Fibroblast of skin of left biceps (primary cell): ENCODE measurements at regions not wholly inside any gene's neighbourhood (a gene's known extent, or its start where the extent isn't known, plus 50 kb on each side); places are given as distances from the start of the nearest gene placed in this dataset.

Source experiments
- DNase-seq, 2 experiments: peaks; one replicate each; pipeline ENCODE4 v3.0.0-alpha.2; 2013; ENCODE audit warnings: low read depth in 2 of 2

DNA sequence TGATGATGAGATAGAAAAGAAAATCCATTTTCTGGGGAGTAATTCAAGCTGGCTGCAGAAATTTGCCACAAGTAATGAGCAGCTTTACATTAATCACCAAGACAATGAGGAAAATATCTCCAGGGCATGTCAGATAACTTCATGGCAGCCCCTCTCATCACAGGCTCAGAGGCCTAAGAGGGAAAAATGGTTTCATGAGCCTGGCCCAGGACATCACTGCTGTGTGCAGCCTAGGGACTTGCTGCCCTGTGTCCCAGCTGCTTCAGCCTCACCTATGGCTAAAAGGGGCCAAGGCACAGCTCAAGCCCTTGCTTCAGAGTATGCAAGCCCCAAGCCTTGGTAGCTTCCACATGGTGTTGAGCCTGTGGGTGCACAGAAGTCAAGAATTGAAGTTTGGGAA lies 161.7 kb downstream of the OPA1 start:
- DNase-seq: no peak

- no peak for DNase-seq
Observed at GRCh38 chr3:193756536-193756935, 163.5 kb downstream of the OPA1 start.

GRCh38 chr3:193757457-193757856 lies 164.4 kb downstream of the OPA1 start:
- no peak for DNase-seq

GRCh38 chr3:193761969-193762368 lies 169.0 kb downstream of the OPA1 start:
- no peak for DNase-seq

DNA sequence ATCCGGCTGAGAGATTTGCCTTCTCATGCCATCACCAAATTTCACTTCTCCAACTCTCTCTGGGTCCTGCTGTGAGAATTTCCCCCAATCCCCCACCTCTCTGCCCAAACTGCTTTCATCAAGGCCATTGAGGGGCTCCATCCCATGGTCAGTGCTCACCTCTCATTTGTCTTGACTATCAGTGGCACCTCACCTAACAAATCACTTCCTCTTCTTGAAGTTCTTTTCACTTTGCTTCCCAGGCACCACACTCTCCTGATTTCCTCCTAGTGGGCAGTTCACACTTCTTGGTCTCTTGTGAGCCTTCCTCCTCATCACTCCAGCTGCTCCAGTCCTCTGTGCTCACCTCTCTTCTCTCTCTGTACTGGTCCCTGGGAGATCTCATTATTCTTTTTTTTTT lies 169.6 kb downstream of the OPA1 start:
- DNase-seq: no peak

DNA sequence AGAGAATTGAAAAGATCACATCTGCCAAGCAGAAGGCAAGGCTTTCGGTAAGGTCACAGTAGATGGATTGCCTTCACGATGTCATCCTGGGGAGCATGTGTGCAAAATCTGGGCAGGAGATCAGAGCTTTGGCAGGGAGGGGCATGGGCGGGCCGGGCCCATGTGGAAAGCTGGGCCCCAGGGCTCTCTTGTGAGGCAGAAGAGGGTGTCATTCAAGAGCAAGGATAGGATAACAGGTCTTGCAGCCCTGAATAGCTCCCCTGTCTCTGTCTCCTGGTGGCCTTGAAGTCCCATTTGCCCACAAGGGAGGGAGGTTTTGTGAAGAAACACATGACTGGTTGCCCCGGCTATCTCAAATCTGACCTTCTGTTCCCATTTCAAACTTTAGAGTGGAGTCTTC lies 172.0 kb downstream of the OPA1 start:
- DNase-seq: no peak

DNA sequence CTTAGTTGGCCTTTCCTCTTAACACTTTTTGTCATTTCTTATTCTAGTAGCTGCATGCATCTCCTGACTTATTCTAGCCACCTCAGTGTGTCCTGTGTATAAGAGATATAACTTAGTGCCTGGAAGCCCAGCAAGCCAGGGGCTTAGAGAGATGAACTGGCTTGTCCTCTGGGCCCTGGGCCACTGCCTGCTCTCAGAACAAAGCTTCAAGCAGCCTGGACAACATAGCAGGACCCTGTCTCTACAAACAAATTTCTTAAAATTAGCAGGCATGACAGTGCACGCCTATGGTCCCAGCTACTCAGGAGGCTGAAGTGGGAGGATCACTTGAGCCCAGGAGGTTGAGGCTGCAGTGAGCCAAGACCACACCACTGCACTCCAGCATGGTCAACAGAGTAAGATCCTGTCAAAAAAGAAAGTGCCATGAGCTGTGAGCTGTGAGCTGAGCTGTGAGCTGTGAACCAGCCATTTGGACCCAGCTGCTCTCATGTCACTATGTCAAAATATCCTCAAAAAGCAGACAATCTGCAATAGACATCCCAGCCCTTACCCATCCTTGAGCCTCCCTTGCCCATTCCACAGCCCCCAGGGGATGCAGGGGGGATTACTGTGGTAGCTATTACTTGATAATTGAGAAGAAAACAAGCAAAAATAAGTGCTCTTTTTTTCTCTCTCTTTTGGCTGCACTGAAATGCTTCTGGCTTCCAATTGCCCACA lies 174.5 kb downstream of the OPA1 start:
- DNase-seq: no peak

GRCh38 chr3:193768070-193768394 lies 175.0 kb downstream of the OPA1 start:
- peak; percentile 61 to 64 for DNase-seq

GRCh38 chr3:193769437-193769836 lies 176.4 kb downstream of the OPA1 start:
- no peak for DNase-seq

DNA sequence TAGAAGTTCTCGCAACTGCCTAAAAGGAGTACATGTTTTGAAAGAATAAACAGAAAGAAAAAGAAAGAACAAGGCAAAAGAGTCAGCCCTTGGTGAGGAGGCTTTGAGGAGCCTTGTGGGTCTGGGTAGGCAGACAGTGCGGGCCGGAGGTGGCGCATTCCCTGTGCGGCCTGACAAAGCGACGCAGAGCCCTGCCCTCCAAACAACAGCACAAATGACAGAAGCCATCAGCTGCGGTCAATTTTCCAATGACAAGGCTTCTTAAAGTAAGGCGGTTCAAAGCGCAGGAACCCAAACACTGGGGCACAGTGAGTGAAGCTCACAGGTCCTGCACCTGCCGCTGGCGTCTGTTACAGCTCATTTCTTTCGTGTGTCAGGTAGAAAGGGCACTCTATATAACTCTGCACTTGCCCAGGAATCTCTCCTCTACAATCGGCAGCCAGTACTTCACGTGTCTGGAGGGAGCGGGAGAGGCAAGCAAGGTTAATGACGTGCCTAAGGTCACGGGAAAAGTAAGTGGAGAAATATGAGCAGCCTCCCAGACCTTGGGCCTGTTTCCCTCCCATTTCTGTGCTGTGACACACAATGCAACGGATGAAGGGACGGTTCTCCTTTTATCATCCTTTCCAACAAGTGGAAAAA lies 178.1 kb downstream of the OPA1 start:
- DNase-seq: no peak

DNA sequence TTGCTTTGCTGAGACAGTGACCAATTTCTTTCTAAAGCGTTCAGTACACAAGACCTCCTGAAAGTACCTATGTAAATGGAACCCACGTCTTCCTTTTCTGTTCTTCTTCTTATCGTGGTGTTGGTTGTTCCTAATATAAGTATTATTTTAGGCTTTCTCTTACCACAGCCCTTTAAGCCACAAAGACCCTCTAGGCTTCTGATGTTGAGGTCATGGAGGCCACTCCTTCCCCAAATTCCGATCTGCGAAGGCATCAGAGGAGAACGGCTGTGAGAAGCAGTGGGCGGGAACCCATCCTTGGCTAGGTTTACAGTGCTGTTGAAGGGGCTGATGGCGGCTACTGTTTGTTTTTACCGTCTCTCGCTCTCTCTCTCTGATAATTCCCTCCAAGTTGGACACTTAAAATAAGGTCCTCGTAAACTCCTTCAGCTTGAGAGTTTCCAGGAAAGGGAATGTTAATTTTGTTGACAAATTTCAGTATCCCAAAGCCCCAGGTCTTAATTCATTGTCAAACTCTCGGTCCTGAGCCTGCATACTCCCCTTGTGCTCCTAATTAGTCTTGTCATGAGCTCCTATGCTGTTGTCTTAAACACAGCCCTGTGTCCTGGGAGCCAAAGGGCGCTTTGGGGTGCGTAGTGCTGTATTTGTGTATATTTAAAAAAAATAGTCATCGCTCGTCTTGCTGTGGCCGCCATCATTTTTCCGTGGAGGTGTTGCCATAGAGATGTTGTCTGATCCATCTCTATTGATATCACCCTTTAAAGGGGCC lies 178.8 kb downstream of the OPA1 start:
- no peak for DNase-seq

DNA sequence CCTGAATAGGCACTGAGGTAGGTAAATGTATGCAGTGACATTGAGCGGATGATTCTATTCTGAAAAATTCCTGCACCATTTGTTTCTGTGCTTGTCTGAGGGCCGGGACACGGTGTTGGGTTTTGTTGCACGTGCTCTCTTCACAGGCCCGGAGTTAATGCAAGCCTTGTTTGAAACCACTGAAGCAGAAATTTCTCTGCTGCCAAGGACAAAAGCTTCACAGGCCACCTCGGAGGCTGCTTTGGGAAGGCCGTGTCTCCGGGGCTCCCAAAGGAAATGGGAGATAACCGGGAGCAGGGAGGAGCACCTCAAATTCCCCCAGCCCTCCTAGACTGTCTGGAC lies 179.4 kb downstream of the OPA1 start:
- DNase-seq: no peak

DNA sequence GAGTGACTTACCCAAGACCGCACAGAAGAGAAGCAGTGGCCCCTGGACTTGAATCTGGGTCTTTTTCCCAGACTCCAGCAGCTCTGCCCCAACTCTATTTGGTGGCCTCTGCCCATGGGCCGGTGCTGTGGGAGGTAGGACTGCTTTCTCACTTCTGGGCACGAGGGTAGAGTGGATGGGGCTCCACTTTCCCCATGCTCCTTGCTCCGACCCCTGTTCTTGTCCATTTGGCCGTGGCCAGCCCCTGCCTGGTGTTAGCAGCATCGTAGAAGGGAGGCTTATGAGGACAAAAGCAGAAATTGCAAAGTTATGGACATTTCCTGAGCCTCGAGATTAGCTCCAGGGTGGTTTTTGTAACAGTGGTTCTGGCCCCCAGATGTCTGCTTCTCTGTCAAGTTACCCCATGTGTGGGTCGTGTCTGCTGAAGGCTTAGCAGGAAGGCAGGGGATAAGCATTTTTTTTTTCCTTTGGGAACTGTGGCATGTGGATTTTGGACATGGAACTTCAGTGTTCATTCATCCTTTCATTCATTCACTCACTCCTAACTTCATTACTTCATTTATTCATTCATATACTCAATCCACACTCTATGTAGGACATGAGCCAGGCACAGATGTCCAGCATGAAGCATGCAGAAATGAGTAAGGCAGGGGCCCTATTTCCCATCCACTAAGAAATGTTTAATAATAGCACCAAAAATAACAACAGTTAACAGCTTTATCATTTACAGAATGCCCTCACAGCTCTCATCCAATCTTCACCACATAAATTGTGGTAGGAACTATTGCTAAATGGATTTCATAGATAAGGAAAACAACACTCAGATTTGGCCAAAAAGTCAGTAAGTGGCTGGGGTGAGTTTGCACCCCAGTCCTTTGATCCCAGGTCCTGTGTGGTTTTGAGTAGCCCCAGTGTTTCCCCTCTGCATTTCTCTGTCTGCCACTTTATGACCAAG lies 180.5 kb downstream of the OPA1 start:
- no peak for DNase-seq

DNA sequence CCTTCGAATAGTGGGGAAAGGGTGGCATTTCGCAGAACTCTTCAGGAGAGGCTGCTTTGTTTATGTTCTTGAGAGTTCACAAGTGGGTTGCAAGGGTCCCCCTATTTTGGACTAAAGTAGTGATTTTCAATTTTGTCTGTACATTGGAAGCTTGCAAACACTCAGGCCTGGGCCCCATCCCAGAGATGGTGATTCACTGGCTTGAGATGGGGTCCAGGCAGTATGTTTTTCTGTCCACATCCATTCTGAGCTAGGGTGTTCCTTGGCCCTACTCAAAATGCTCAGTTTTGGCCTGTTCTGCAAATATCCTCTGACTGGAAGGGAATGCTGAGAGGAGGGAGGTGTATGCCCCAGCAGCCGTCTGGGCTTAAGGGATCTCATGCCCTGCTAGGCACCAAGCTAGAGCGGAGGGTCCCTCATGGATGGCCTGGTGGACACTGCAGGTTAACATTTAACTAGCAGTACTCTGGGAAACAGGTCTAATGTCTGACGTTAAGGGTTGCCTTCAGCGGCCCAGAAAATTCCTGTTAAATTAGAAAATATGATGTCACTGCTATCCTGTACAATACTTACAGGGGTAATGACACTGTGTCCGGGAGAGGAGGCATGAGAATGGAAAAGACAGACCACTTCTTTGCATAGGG lies 181.4 kb downstream of the OPA1 start:
- DNase-seq: no peak

DNA sequence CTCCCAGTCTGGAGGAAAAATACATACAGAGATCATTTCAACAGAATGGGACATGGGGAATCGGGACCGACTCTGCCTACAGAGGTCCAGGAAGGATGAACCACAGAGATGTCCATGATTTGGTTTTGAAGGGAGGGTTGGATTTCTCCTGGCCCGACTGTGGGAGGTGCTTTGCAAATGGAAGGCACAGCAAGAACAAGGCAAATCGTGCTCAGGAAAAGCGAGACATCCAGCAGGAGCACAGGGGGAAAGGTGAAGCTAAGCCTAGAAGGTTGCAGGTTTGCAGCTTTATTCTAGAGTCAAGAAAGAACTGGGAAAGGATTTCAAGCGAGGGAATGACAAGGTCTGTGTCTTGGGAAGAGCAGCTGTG lies 181.9 kb downstream of the OPA1 start:
- DNase-seq: no peak

DNA sequence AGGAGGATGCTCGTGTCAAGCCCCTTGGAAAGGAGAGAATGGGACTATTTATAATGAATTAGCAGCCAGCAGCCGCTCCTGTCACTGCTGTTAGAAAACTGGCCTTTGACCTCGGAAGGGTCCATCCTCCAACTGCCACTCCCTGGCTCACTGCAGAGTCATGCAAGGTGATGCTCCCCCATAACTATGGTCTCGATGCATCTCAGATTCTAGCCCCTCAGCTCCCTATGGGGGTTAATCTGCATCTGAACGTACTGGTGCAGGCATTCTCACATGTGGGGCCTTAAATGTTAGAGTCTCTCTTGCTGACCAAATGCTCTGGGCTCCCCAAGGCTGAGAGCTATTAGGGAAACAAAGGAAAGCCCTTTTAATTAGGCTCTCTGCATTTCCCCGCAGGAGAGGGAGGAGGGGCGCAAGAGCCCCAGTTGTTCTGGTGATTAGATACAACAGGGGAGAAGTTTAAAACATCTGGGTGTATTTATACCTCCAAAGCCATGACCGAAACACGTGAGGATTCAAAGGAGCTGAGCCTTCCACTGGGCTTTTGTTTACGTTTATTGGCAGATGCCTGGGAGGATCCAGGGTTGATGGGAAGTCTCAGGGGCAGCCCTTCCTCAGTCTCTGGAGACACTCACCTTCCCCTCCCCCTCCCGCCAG lies 182.5 kb downstream of the OPA1 start:
- no peak for DNase-seq

GRCh38 chr3:193776626-193777358 lies 183.8 kb downstream of the OPA1 start:
- no peak for DNase-seq

- no peak for DNase-seq
Observed at GRCh38 chr3:193777524-193777923, 184.5 kb downstream of the OPA1 start.

DNA sequence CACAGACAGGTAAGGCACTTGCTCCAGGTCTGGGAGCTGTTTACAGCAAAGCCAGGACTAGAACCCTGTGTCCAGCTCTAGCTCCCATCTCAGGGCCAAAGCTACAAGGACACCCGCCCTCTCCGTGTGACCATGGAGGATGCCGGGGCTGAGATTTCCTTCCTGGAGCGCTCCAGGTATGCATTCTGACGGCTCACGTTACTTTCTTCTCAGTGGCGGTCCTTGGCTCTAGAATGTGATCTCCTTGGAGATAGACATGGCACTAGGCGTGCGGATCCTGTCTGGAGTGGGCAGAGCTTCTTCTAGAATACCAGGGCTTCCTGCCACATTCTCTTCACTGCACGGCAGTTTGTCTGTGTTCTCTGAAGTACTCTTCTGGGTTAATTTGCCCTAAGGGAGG lies 185.7 kb downstream of the OPA1 start:
- DNase-seq: no peak

DNA sequence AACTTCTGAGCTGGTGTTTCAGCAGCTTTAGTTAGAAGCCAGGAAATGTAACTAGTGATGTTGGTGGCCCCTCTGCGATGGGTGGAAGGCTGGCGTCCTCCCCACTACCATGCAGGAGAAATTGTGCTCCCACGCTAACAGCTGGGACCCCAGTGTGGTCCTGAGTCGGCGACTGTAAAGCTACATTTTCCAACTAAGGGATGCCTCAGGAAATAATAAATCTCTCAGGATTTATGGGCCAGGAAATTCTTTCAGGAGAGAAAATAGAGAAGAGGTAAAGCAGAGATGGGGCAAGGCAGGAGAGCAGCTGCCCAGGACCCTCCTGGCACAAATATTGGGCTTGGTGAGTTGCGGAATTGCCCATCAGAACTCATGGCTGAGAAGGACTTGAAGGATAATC lies 186.9 kb downstream of the OPA1 start:
- no peak for DNase-seq
